ENCODE measurements at regions not wholly inside any gene's neighbourhood (a gene's known extent, or its start where the extent isn't known, plus 50 kb on each side); places are given as distances from the start of the nearest gene placed in this dataset.

GRCh38 chr18:67133669-67134068, 382.9 kb downstream of the DSEL start:
- TF ChIP-seq TCF12 (IDR thresholded peaks at IDR 0.05; ENCODE audit: low read depth) (no peak), EP300 (IDR thresholded peaks at IDR 0.05; ENCODE audit: borderline replicate concordance) (no peak), CREB1 (IDR thresholded peaks at IDR 0.05; ENCODE audit: low read depth) (no peak), RAD21 (IDR thresholded peaks at IDR 0.05; ENCODE audit: low read depth) (no peak), USF1 (IDR thresholded peaks at IDR 0.05) (no peak), YY1 (IDR thresholded peaks at IDR 0.05; ENCODE audit: low read depth) (no peak), CEBPB (IDR thresholded peaks at IDR 0.05) (no peak)
- TF ChIP-seq, protein P1, sequence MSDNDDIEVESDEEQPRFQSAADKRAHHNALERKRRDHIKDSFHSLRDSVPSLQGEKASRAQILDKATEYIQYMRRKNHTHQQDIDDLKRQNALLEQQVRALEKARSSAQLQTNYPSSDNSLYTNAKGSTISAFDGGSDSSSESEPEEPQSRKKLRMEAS (IDR thresholded peaks at IDR 0.05), result no peak
